ENCODE measurements at regions not wholly inside any gene's neighbourhood (a gene's known extent, or its start where the extent isn't known, plus 50 kb on each side); places are given as distances from the start of the nearest gene placed in this dataset.

DNA sequence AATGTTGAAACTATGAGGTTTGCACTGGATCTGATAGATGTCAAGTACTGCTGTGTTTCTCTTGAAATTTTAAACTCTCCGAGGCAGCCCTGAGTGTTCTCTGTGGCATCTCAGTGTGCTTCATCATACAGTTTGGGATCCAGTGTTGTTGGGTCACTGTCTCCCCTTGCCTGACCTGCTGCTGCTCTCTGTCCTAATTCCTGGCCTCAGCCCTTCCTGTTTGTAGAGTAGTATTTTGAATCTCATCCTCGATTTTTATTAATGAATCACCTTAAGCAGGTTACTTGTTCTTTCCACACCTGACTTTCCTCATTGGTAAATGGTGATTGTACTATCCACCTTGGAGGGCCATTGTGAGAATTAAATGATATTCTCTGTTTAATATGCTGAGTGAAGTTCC, 70.7 kb upstream of the PAX6 start:
- no peaks in the 10 kb centered on the region for H3K36me3 ChIP-seq (ENCODE audit: insufficient read depth, low read length)
- no peak overlapping the region for H3K9ac ChIP-seq (ENCODE audit: low read depth, low read length)
- peaks cover 15% of the 10 kb centered on the region for H3K4me1 ChIP-seq (ENCODE audit: insufficient read depth, low read length)
- H3K9me3 ChIP-seq (ENCODE audit: control insufficient read depth, insufficient read depth, low read length): no peaks in the 10 kb centered on the region

DNA sequence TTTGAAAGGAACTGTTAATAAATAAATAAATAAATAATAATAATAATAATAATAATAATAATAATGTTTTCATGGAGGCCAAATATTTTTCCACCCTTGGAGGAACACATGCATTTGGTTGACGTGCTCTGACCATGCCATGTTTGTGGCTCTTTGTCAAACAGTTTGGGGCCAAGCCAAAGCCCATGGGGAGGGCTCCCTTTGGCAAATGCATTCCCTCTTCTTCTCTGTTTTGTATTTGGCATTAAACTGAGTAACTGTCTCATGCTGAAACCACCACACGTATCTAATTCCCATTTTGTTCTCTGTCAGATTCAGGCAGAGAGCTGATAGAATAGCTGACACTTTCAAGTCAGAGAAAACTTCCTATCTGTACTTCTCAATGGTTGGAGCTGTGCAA, 68.6 kb upstream of the PAX6 start:
- H3K9ac ChIP-seq (ENCODE audit: low read depth, low read length): no peak overlapping the region
- peaks cover 27% of the 10 kb centered on the region for H3K4me1 ChIP-seq (ENCODE audit: insufficient read depth, low read length)

DNA sequence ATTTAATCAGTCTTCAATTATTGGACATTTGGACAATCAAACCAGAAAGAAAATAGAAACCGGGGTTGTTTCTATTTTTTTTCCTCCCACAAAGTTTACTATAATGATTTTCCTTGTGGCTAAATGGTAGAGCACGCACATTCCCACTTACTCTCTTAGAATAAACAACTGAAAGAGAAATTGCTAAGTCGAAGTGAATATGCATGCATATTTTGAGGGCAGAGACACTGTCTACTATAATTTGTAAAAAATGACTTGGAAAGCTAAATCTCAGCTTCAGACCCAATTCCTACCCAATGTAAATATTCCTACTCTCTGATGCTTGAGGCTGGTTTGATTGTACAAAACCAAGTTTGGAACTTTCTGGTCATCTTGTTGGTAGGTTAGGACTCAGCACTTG, 66.7 kb upstream of the PAX6 start:
- no peaks in the 10 kb centered on the region for H3K36me3 ChIP-seq (ENCODE audit: insufficient read depth, low read length)
- no peak overlapping the region for H3K9ac ChIP-seq (ENCODE audit: low read depth, low read length)
- H3K4me1 ChIP-seq (ENCODE audit: insufficient read depth, low read length): peaks cover 20% of the 10 kb centered on the region
- no peaks in the 10 kb centered on the region for H3K9me3 ChIP-seq (ENCODE audit: control insufficient read depth, insufficient read depth, low read length)

More for the DNA sequence above, 68.6 kb upstream of the PAX6 start:
- Histone ChIP-seq H3K9me3 (ENCODE audit: control insufficient read depth, insufficient read depth, low read length) (no peaks in the 10 kb centered on the region), H3K36me3 (ENCODE audit: insufficient read depth, low read length) (no peaks in the 10 kb centered on the region)

DNA sequence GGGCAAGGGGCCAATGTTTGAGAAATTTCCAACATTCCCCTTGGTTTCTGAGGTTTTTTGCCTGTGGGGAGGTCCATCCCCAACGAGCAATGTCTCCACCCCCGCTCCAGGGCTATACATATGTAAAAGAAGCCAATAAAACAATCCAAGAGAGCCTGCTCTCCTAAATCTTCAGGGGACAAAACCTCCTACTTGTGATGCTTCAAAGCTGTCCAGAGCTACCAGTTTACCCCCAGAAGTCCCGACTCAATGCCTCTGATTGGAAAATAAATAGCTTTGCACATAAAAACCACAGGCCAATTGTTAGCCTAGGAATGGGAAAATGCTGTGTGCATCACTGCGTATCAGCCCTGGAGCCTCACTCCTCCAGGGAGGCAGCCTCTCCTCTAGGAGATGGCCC, 66.0 kb upstream of the PAX6 start:
- H3K4me1 ChIP-seq (ENCODE audit: insufficient read depth, low read length): peaks cover 20% of the 10 kb centered on the region
- no peak overlapping the region for H3K9ac ChIP-seq (ENCODE audit: low read depth, low read length)
- H3K9me3 ChIP-seq (ENCODE audit: control insufficient read depth, insufficient read depth, low read length): no peaks in the 10 kb centered on the region
- H3K36me3 ChIP-seq (ENCODE audit: insufficient read depth, low read length): no peaks in the 10 kb centered on the region

DNA sequence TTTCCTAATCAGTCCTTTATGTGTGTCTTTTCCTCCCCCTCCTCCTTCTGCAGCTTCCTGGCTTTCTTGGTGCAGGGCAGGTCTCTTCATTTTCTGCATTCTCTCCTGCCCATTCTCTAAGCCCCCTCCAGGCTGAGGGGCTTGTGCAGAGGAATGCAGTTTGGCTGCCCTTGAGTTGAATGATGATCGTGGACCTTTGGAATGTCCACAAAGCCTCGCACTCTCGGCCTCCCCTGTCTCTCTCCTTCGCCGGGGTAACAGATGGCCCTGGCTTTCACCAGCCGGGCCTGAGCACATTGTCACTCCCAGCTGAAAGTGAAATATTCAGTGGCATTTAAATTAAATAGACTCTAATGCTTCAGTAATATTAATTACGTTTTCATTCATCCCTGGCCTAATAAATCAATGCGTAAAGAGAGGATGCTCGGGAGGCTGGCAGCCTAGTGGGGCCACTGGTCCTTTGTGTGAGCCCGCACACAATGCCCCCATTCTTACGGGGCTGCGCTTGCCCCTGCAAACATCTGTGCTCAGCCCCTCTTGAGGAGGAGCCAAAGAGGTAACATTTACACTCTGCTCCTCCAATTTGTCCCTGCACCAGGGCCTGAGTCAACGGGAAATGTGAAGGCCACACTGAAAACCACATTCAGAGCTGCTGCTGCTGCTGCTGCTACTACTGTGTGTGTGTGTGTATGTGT, 64.9 kb upstream of the PAX6 start:
- H3K36me3 ChIP-seq (ENCODE audit: insufficient read depth, low read length): no peaks in the 10 kb centered on the region
- H3K9me3 ChIP-seq (ENCODE audit: control insufficient read depth, insufficient read depth, low read length): no peaks in the 10 kb centered on the region
- peaks cover 20% of the 10 kb centered on the region for H3K4me1 ChIP-seq (ENCODE audit: insufficient read depth, low read length)
- no peak overlapping the region for H3K9ac ChIP-seq (ENCODE audit: low read depth, low read length)

DNA sequence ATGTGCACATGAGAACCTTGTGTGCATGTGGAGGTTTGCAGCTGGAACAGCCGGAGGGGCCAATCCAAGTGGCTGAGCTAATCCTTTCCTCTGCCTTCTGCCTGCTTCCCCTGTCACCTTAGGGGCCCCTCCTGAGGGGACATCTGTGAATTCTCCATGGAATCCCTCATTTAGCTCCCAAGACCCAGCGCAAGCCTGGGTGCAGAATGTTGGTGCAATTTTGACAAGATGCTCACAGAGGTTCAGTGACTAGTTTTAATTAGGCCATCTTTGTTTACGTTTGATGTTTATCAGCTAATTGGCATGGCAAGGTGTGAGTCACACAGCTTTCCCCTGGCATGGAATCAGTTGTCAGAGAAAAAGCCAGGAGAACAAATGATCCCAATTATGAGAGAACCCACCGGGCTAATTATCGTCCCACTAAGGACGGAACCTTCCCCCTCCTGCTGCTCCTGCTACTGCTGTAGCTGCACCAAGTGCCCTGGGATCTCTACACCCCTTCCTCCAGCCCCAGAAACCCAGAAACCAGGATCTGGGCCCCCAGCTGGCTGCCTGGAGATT, 63.6 kb upstream of the PAX6 start:
- H3K36me3 ChIP-seq (ENCODE audit: insufficient read depth, low read length): no peaks in the 10 kb centered on the region
- H3K9me3 ChIP-seq (ENCODE audit: control insufficient read depth, insufficient read depth, low read length): no peaks in the 10 kb centered on the region
- H3K4me1 ChIP-seq (ENCODE audit: insufficient read depth, low read length): peaks cover 22% of the 10 kb centered on the region
- H3K9ac ChIP-seq (ENCODE audit: low read depth, low read length): no peak overlapping the region

DNA sequence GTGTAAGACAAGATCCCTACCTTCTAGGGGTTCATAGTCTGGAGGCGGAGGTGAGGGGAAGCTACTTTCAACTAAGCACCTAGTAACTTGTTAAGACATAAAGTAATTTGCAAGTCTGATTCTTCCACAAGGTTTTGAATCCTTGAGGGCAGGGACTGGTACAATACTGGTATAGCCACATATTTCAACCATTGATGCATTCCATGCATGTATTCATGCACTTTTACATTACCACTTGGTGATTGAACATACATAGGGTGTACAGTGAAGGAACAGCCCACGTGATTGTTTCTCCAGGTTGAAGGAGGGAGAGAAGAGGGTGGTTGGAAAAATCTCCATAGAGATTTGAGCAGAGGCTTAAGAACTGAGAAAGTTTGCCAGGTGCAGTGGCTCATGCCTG, 62.0 kb upstream of the PAX6 start:
- Histone ChIP-seq H3K9me3 (ENCODE audit: control insufficient read depth, insufficient read depth, low read length) (no peaks in the 10 kb centered on the region), H3K36me3 (ENCODE audit: insufficient read depth, low read length) (no peaks in the 10 kb centered on the region), H3K9ac (ENCODE audit: low read depth, low read length) (no peak overlapping the region), H3K4me1 (ENCODE audit: insufficient read depth, low read length) (peaks cover 22% of the 10 kb centered on the region)

DNA sequence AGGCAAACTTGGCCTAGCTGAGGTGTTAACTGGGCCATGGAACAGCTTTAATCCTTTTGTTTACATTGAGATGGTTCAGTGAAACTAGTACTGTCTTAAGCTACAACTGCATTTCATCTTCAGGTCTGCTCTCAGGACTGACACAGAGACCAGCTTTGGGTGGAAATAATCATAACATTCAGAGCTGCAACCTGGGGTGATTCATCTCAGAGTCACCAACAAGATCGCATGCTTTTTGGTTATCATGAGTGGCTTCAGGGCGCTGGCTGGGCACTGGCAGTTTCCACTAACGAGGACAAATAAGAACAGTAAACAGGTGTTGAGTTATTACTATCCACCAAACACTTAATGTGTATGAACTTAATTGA, 60.9 kb upstream of the PAX6 start:
- Histone ChIP-seq H3K9ac (ENCODE audit: low read depth, low read length) (no peak overlapping the region), H3K4me1 (ENCODE audit: insufficient read depth, low read length) (peaks cover 19% of the 10 kb centered on the region), H3K9me3 (ENCODE audit: control insufficient read depth, insufficient read depth, low read length) (no peaks in the 10 kb centered on the region), H3K36me3 (ENCODE audit: insufficient read depth, low read length) (no peaks in the 10 kb centered on the region)

DNA sequence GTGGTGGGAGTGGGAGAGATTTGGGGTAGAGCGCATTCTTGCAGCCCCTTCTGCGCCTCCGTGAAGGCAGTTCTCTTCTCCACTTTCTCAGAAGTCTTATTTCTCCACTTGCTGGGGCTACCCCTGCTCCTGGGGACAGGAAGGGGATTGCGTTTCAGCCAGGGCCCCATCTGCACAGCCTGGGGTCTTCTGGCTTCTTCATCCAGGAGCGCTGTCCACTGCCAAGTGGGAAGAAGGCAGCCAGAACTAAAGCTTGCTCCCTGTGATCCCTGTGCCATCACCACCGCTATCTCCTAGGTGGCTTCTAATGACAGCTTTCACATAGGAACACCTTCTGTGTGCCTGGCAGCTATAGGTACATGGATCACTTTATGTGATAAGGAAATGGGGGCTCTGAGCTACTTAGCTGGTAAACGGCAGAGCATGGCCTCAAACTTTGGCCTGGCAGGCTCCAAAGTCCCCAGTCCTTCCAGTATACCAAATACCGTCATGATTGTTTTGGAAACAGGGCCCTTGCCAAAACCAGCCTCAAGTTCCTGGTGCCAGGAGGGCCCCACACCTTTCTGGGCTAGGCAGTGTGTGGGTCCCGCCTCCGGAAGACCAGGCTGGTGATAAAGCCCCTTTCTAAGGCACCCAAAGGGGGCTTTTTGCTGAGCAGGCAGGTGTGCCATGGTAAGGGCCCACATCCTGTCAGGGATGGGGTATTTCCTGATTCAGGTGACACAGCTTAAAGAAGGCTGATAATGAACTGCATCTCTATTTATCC, 60.4 kb upstream of the PAX6 start:
- no peaks in the 10 kb centered on the region for H3K9me3 ChIP-seq (ENCODE audit: control insufficient read depth, insufficient read depth, low read length)
- peaks cover 14% of the 10 kb centered on the region for H3K4me1 ChIP-seq (ENCODE audit: insufficient read depth, low read length)
- H3K36me3 ChIP-seq (ENCODE audit: insufficient read depth, low read length): no peaks in the 10 kb centered on the region
- H3K9ac ChIP-seq (ENCODE audit: low read depth, low read length): no peak overlapping the region

DNA sequence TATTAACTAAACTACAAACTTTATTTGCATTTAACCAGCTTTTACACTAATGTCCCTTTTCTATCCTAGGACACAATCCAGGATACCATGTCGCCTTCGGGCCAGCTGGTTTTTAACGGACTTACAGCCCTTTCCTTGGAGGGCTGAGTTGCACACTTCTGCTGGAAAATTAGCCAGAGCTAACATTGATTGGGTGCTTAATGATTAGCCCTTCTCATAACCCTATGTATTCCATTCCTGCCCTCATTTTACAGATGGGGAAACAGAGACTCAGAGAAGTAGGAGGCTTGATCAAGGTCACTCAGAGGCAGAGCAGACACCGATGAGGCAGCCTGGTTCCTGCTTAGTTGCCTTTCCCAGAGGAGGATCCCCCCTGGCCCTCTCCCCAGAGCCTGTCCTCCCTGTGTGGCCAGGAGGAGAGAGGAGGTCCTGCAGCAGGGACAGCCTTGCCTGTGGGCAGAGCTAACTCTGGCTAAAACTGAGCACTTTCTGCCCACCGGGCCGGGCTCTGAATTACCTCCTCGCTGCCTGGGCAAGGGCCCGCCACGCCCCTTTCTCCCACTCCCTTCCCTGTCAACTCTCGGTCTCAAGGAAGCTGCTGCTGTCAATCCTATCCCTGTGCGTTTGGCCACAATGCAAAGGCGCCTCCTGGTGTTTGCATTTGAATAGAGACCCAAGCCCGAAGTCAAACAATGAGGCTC, 59.6 kb upstream of the PAX6 start:
- H3K4me1 ChIP-seq (ENCODE audit: insufficient read depth, low read length): peaks cover 7% of the 10 kb centered on the region; the same call in 1 of the 2 replicates
- peak overlapping the region; percentile 10; the same call in 1 of the 2 replicates for H3K9ac ChIP-seq (ENCODE audit: low read depth, low read length)
- no peaks in the 10 kb centered on the region for H3K9me3 ChIP-seq (ENCODE audit: control insufficient read depth, insufficient read depth, low read length)
- no peaks in the 10 kb centered on the region for H3K36me3 ChIP-seq (ENCODE audit: insufficient read depth, low read length)

DNA sequence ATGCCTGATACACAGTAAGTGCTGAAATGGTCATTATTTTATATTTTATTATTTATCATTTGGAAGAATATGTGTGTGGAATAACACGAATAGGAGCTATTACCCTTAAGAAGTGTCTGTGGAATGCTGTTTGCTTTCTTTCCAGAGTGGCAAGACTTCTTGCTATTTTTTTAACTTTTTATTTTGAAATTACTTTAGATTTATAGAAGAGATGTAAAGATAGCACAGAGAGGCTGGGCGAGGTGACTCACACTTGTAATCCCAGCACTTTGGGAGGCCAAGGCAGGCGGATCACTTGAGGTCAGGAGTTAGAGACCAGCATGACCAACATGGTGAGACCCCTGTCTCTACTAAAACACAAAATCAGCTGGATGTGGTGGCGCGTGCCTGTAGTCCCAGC, 58.9 kb upstream of the PAX6 start:
- Histone ChIP-seq H3K36me3 (ENCODE audit: insufficient read depth, low read length) (no peaks in the 10 kb centered on the region), H3K9ac (ENCODE audit: low read depth, low read length) (no peak overlapping the region), H3K4me1 (ENCODE audit: insufficient read depth, low read length) (peaks cover 6% of the 10 kb centered on the region; the same call in 1 of the 2 replicates), H3K9me3 (ENCODE audit: control insufficient read depth, insufficient read depth, low read length) (no peaks in the 10 kb centered on the region)

DNA sequence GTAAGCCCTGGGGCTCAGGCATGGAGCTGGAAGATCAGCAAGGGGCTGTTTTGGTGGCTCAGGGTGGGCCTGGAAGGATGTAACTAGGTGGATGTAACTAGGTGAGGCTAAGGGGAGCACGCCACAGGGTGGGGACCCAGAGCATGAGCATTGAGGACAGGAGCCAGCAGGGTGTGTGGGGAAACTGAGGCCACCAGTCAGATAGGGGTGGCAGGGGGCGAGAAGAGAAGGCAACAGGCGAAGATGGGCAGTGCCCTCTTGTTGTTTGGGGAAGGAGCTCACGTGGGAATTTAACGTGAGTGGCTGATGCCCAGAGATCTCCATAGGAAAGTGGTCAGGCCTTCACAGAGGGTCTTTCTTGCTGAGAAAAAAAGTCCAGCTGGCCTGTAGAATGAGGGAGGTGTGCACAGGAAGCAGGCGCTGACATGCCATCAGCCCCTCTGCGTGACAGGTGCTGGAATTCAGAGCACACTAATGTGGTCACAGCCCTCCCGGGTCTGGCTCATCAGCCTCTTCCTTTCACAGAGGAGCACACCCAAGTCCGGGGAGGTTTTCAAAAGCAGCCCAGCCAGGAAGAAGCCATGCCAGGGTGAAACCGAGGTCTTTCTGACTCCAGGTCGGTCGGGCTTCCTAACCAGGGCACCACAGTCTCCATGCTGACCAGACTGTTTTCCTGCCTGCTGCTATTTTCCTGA, 54.6 kb upstream of the PAX6 start:
- no peaks in the 10 kb centered on the region for H3K36me3 ChIP-seq (ENCODE audit: insufficient read depth, low read length)
- H3K9me3 ChIP-seq (ENCODE audit: control insufficient read depth, insufficient read depth, low read length): 0 out of 2 replicates have a peak, but pooled peaks cover 4% of the 10 kb centered on the region
- H3K4me1 ChIP-seq (ENCODE audit: insufficient read depth, low read length): peaks cover 13% of the 10 kb centered on the region
- H3K9ac ChIP-seq (ENCODE audit: low read depth, low read length): no peak overlapping the region

DNA sequence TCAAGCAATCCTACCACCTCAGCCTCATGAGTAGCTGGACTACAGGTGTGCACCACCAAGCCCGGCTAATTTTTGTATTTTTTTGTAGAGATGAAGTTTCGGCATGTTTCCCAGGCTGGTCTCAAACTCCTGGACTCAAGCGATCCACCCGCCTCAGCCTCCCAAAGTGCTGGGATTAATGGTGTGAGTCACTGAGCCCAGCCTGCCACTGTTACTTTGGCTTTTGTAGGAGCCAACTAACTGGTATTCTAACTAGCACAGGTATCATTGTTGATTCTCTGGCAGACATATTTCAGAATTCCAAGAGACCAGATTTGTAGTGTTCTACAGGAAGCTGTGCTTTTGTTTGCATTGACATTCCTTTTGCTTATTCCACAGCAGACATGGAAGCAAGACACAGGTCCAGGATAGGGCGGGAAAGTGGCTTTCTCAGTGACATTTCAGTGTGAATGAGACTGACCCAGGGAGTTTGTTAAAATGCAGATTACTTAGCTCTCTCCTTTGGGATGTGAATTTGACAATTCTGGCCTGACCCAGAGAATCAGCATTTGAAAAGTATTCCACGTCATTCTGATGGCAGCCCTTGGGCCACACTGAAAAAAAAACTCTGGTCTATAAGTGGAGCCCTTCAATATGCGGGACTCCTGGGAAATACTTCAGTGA, 52.2 kb upstream of the PAX6 start:
- no peak overlapping the region for H3K9ac ChIP-seq (ENCODE audit: low read depth, low read length)
- H3K9me3 ChIP-seq (ENCODE audit: control insufficient read depth, insufficient read depth, low read length): 0 out of 2 replicates have a peak, but pooled peaks cover 4% of the 10 kb centered on the region
- H3K4me1 ChIP-seq (ENCODE audit: insufficient read depth, low read length): peaks cover 10% of the 10 kb centered on the region; the same call in 1 of the 2 replicates
- H3K36me3 ChIP-seq (ENCODE audit: insufficient read depth, low read length): no peaks in the 10 kb centered on the region

Measured in ES-I3 (cell line).